Kidney (tissue), 13 donors: ENCODE measurements at regions not wholly inside any gene's neighbourhood (a gene's known extent, or its start where the extent isn't known, plus 50 kb on each side); places are given as distances from the start of the nearest gene placed in this dataset.

Experiments
- DNase-seq, 5 donors: peaks; one replicate each; pipeline ENCODE4 v3.0.0-alpha.2; 2013 to 2020
- FAIRE-seq: peaks from 2 replicates; lab custom pipeline; 2012; peaks lifted over from hg19 to GRCh38; lab: Jason Lieb, UNC
- H3K27ac ChIP-seq, 2 donors: one replicate each; pipeline ENCODE4 v1.7.0; 2013; ENCODE audit warnings: low read depth in 2 of 2, low read length in 2 of 2, inconsistent platforms in 1 of 2
- H3K27me3 ChIP-seq: one replicate; pipeline ENCODE4 v1.7.1; 2013; ENCODE audit warnings: low read length, inconsistent platforms; ENCODE audit not compliant: control insufficient read depth, insufficient read depth
- H3K36me3 ChIP-seq, 3 donors: one replicate each; pipeline versions ENCODE4 v1.7.0 to v1.7.1; 2013; ENCODE audit warnings: low read length in 3 of 3, control low read depth in 1 of 3, inconsistent platforms in 1 of 3; ENCODE audit not compliant: insufficient read depth in 3 of 3, control insufficient read depth in 2 of 3
- H3K4me1 ChIP-seq, 3 donors: one replicate each; pipeline versions ENCODE4 v1.7.0 to v1.7.1; 2013; ENCODE audit warnings: low read length in 3 of 3, inconsistent platforms in 1 of 3, low read depth in 1 of 3; ENCODE audit not compliant: control insufficient read depth in 2 of 3, insufficient read depth in 2 of 3
- H3K4me3 ChIP-seq, 3 donors: one replicate each; pipeline versions ENCODE4 v1.7.0 to v1.8.1; 2013; ENCODE audit warnings: low read length in 3 of 3, control low read depth in 1 of 3, inconsistent platforms in 1 of 3
- H3K9ac ChIP-seq, 3 donors: one replicate each; pipeline versions ENCODE4 v1.7.0 to v1.7.1; 2013; ENCODE audit warnings: low read length in 3 of 3, control low read depth in 1 of 3, inconsistent platforms in 1 of 3
- H3K9me3 ChIP-seq, 3 donors: one replicate each; pipeline versions ENCODE4 v1.7.0 to v1.7.1; 2013; ENCODE audit warnings: low read length in 3 of 3, control low read depth in 1 of 3, inconsistent platforms in 1 of 3; ENCODE audit not compliant: control insufficient read depth in 2 of 3, insufficient read depth in 1 of 3
- CTCF ChIP-seq: IDR thresholded peaks from 3 replicates; pipeline ENCODE4 v1.5.1; 2012; ENCODE audit warnings: mild to moderate bottlenecking, moderate library complexity, borderline replicate concordance; ENCODE audit not compliant: insufficient read depth; ENCODE audit errors: extremely low read depth
- intact Hi-C: fragments of 100-400 bp; cut with DNase I; formaldehyde crosslinking; loops from one replicate; pipeline ENCODE4 v1.11.1; 2022
- donor health status: control.
- donor health status: control.
- donor health status: control.
- donor health status: control.
- donor health status: control.
- donor health status: DM: yes; HTN: yes; CAD: no.
- donor health status: Normal renal cell carcinoma (clear cell type).

DNA sequence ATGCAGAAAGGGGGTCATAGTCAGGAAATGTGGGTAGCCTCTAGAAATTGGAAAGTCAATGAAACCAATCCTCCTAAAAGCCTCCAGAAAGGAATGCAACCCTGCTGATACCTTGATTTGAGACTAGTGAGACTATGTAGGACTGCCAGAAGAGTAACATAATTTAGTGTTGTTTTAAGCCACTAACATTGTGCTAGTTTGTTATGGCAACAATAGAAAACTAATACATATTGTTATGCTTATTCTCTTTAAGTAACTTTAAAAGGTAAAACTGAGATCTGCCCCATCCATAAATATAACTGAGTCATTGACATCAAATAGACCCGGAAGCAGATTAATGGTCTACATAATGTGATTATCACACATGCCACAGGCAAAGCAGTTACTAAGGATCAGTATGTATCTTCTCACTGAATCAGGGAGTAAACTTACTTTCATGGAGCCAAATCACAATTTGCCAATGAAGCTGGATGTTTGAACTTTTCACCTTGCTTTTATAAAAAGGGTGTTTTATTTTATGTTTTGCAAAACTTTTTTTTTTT is 146.4 kb upstream of the TMEM106B start:
- Histone ChIP-seq H3K27me3 (no peaks in the 10 kb centered on the region), H3K9ac (no peak overlapping the region)
- TF ChIP-seq CTCF: no peak

GRCh38 chr7:12066004-12066403 is 145.1 kb upstream of the TMEM106B start:
- no peak for TF ChIP-seq CTCF
- H3K4me1 ChIP-seq: peaks cover 0 to 4% (median 0%) of the 10 kb centered on the region in 3 donors
- no peak overlapping the region for H3K4me3 ChIP-seq
- no peaks in the 10 kb centered on the region for H3K9me3 ChIP-seq
- intact Hi-C loops: no loop called here
- no peak overlapping the region for H3K27ac ChIP-seq
- no peaks in the 10 kb centered on the region for H3K27me3 ChIP-seq
- no peaks in the 10 kb centered on the region for H3K36me3 ChIP-seq
- DNase-seq (no peak), FAIRE-seq (no peak)
- no peak overlapping the region for H3K9ac ChIP-seq

More for the DNA sequence above, 146.4 kb upstream of the TMEM106B start:
- no peak overlapping the region for H3K27ac ChIP-seq
- intact Hi-C loops: no loop called here
- DNase-seq (no peak), FAIRE-seq (no peak)
- H3K4me1 ChIP-seq: no peaks in the 10 kb centered on the region
- no peaks in the 10 kb centered on the region for H3K36me3 ChIP-seq
- H3K4me3 ChIP-seq: no peak overlapping the region
- no peaks in the 10 kb centered on the region for H3K9me3 ChIP-seq

- FAIRE-seq (no peak), DNase-seq (no peak)
- no peaks in the 10 kb centered on the region for H3K36me3 ChIP-seq
- H3K27ac ChIP-seq: no peak overlapping the region
- intact Hi-C loops: no loop called here
- no peak overlapping the region for H3K9ac ChIP-seq
- H3K4me1 ChIP-seq: peaks cover 0 to 9% (median 0%) of the 10 kb centered on the region in 3 donors
- H3K4me3 ChIP-seq: no peak overlapping the region
- no peaks in the 10 kb centered on the region for H3K9me3 ChIP-seq
- no peaks in the 10 kb centered on the region for H3K27me3 ChIP-seq
- TF ChIP-seq CTCF: no peak
Observed at GRCh38 chr7:12066521-12066920, 144.6 kb upstream of the TMEM106B start.
